ENCODE measurements at regions not wholly inside any gene's neighbourhood (a gene's known extent, or its start where the extent isn't known, plus 50 kb on each side); places are given as distances from the start of the nearest gene placed in this dataset.

- Histone ChIP-seq H3K27ac (ENCODE audit: poor library complexity, severe bottlenecking) (no peak overlapping the region), H3K27me3 (ENCODE audit: insufficient read depth, poor library complexity, severe bottlenecking) (peaks cover 68% of the 10 kb centered on the region), H3K4me3 (ENCODE audit: severe bottlenecking) (no peak overlapping the region), H3K9me3 (ENCODE audit: severe bottlenecking) (no peaks in the 10 kb centered on the region), H3K36me3 (ENCODE audit: low read depth) (no peaks in the 10 kb centered on the region), H3K4me1 (ENCODE audit: insufficient read depth, poor library complexity, severe bottlenecking) (no peaks in the 10 kb centered on the region)
- TF ChIP-seq CTCF (IDR thresholded peaks at IDR 0.05; ENCODE audit: poor library complexity, severe bottlenecking), result no peak
- no peak for ATAC-seq (ENCODE audit: low read depth)
- no peak for DNase-seq (ENCODE audit: low spot score)
Measured at GRCh38 chr2:239685556-239685955, 284.7 kb upstream of the HDAC4 start.

GRCh38 chr2:239684996-239685395 lies 284.2 kb upstream of the HDAC4 start:
- peaks cover 73% of the 10 kb centered on the region for H3K27me3 ChIP-seq (ENCODE audit: insufficient read depth, poor library complexity, severe bottlenecking)
- DNase-seq (ENCODE audit: low spot score) (no peak), ATAC-seq (ENCODE audit: low read depth) (no peak)
- H3K4me1 ChIP-seq (ENCODE audit: insufficient read depth, poor library complexity, severe bottlenecking), result no peaks in the 10 kb centered on the region
- no peaks in the 10 kb centered on the region for H3K9me3 ChIP-seq (ENCODE audit: severe bottlenecking)
- no peak overlapping the region for H3K27ac ChIP-seq (ENCODE audit: poor library complexity, severe bottlenecking)
- H3K4me3 ChIP-seq (ENCODE audit: severe bottlenecking), result no peak overlapping the region
- no peaks in the 10 kb centered on the region for H3K36me3 ChIP-seq (ENCODE audit: low read depth)
- no peak for TF ChIP-seq CTCF (IDR thresholded peaks at IDR 0.05; ENCODE audit: poor library complexity, severe bottlenecking)

- TF ChIP-seq CTCF (IDR thresholded peaks at IDR 0.05; ENCODE audit: poor library complexity, severe bottlenecking), result no peak
- Histone ChIP-seq H3K9me3 (ENCODE audit: severe bottlenecking) (no peaks in the 10 kb centered on the region), H3K4me3 (ENCODE audit: severe bottlenecking) (no peak overlapping the region), H3K36me3 (ENCODE audit: low read depth) (no peaks in the 10 kb centered on the region), H3K4me1 (ENCODE audit: insufficient read depth, poor library complexity, severe bottlenecking) (no peaks in the 10 kb centered on the region), H3K27me3 (ENCODE audit: insufficient read depth, poor library complexity, severe bottlenecking) (peaks cover 73% of the 10 kb centered on the region), H3K27ac (ENCODE audit: poor library complexity, severe bottlenecking) (no peak overlapping the region)
- ATAC-seq (ENCODE audit: low read depth) (no peak), DNase-seq (ENCODE audit: low spot score) (no peak)
Measured at GRCh38 chr2:239684271-239684810, 283.5 kb upstream of the HDAC4 start.

GRCh38 chr2:239682518-239682917 lies 281.7 kb upstream of the HDAC4 start:
- Histone ChIP-seq H3K27ac (ENCODE audit: poor library complexity, severe bottlenecking) (no peak overlapping the region), H3K27me3 (ENCODE audit: insufficient read depth, poor library complexity, severe bottlenecking) (peaks cover 63% of the 10 kb centered on the region), H3K36me3 (ENCODE audit: low read depth) (no peaks in the 10 kb centered on the region), H3K4me3 (ENCODE audit: severe bottlenecking) (no peak overlapping the region), H3K9me3 (ENCODE audit: severe bottlenecking) (no peaks in the 10 kb centered on the region), H3K4me1 (ENCODE audit: insufficient read depth, poor library complexity, severe bottlenecking) (no peaks in the 10 kb centered on the region)
- ATAC-seq (ENCODE audit: low read depth) (no peak), DNase-seq (ENCODE audit: low spot score) (no peak)
- TF ChIP-seq CTCF (IDR thresholded peaks at IDR 0.05; ENCODE audit: poor library complexity, severe bottlenecking), result no peak

GRCh38 chr2:239679755-239680154 lies 278.9 kb upstream of the HDAC4 start:
- Histone ChIP-seq H3K27me3 (ENCODE audit: insufficient read depth, poor library complexity, severe bottlenecking) (peaks cover 52% of the 10 kb centered on the region), H3K27ac (ENCODE audit: poor library complexity, severe bottlenecking) (no peak overlapping the region), H3K9me3 (ENCODE audit: severe bottlenecking) (no peaks in the 10 kb centered on the region), H3K4me1 (ENCODE audit: insufficient read depth, poor library complexity, severe bottlenecking) (no peaks in the 10 kb centered on the region), H3K36me3 (ENCODE audit: low read depth) (no peaks in the 10 kb centered on the region), H3K4me3 (ENCODE audit: severe bottlenecking) (no peak overlapping the region)
- DNase-seq (ENCODE audit: low spot score), result no peak
- no peak for TF ChIP-seq CTCF (IDR thresholded peaks at IDR 0.05; ENCODE audit: poor library complexity, severe bottlenecking)
- ATAC-seq (ENCODE audit: low read depth), result no peak
